IMR-90 (cell line): ENCODE measurements at regions not wholly inside any gene's neighbourhood (a gene's known extent, or its start where the extent isn't known, plus 50 kb on each side); places are given as distances from the start of the nearest gene placed in this dataset.

Source experiments
- ATAC-seq: fragments of 200-7000 bp; cut with Tn5 transposase; 2 replicates; pipeline ENCODE4 v1.9.1; 2020; ENCODE audit warnings: low read depth, mild to moderate bottlenecking, moderate library complexity
- BruUV-seq: library from RNA; stranded (reverse); fragments of 400-500 nt; replicated peaks from 2 replicates; lab custom pipeline; 2021; lab: Mats Ljungman, UMichigan
- CTCF ChIA-PET: fragments of 300-600 bp; formaldehyde crosslinking; extraction: SDS; loops from one replicate; lab custom pipeline; 2021; ENCODE audit warnings: antibody characterized with exemption; lab: Yijun Ruan, JAX
- POLR2A ChIA-PET: fragments of 300-600 bp; sonication (Branson Sonifier 250); formaldehyde crosslinking; loops from one replicate; lab custom pipeline; 2022; ENCODE audit warnings: antibody characterized with exemption; ENCODE audit not compliant: unreplicated experiment; lab: Charles Lee
- DNase-seq: peaks from one replicate; pipeline ENCODE4 v3.0.0; 2013
- H2AFZ ChIP-seq: replicated peaks from 2 replicates; pipeline ENCODE3; 2013; ENCODE audit warnings: low read length, mild to moderate bottlenecking; ENCODE audit not compliant: poor library complexity
- H2AK5ac ChIP-seq: 2 replicates; pipeline ENCODE4 v1.6.1; 2013; ENCODE audit warnings: low read depth, low read length, inconsistent platforms
- H2AK9ac ChIP-seq: replicated peaks from 2 replicates; pipeline ENCODE3; 2013; ENCODE audit warnings: mild to moderate bottlenecking, low read depth, low read length, moderate library complexity; ENCODE audit not compliant: poor library complexity
- H2BK120ac ChIP-seq: 2 replicates; pipeline ENCODE4 v1.6.1; 2013; ENCODE audit warnings: low read depth, low read length, inconsistent platforms
- H2BK15ac ChIP-seq: 3 replicates; pipeline ENCODE4 v1.6.1; 2013; ENCODE audit warnings: low read depth, low read length, inconsistent platforms
- H2BK20ac ChIP-seq: 2 replicates; pipeline ENCODE4 v1.6.1; 2013; ENCODE audit warnings: low read depth, mild to moderate bottlenecking, inconsistent platforms, low read length, moderate library complexity
- H2BK5ac ChIP-seq: 2 replicates; pipeline ENCODE4 v1.6.1; 2013; ENCODE audit warnings: mild to moderate bottlenecking, low read depth, low read length, inconsistent platforms; ENCODE audit not compliant: poor library complexity, severe bottlenecking
- H3K14ac ChIP-seq: replicated peaks from 2 replicates; pipeline ENCODE4 v1.6.1; 2013; ENCODE audit warnings: low read depth, low read length, inconsistent platforms
- H3K18ac ChIP-seq: 2 replicates; pipeline ENCODE4 v1.6.1; 2013; ENCODE audit warnings: low read depth, low read length, control low read depth
- H3K23ac ChIP-seq: 2 replicates; pipeline ENCODE4 v1.6.1; 2013; ENCODE audit warnings: low read depth, low read length, inconsistent platforms
- H3K27ac ChIP-seq: 2 replicates; pipeline ENCODE4 v1.5.1; 2013; ENCODE audit warnings: mild to moderate bottlenecking, control low read depth, low read length; ENCODE audit not compliant: insufficient read depth
- H3K27me3 ChIP-seq: 2 replicates; pipeline ENCODE4 v1.6.1; 2013; ENCODE audit warnings: low read length; ENCODE audit not compliant: control insufficient read depth, insufficient read depth
- H3K36me3 ChIP-seq: 2 replicates; pipeline ENCODE4 v1.6.1; 2013; ENCODE audit warnings: low read length, mixed read lengths; ENCODE audit not compliant: control insufficient read depth, insufficient read depth
- H3K4ac ChIP-seq: 2 replicates; pipeline ENCODE4 v1.6.1; 2013; ENCODE audit warnings: low read depth, low read length, inconsistent platforms
- H3K4me1 ChIP-seq: 2 replicates; pipeline ENCODE4 v1.6.1; 2013; ENCODE audit warnings: low read length, mixed read lengths; ENCODE audit not compliant: control insufficient read depth, insufficient read depth
- H3K4me2 ChIP-seq: 2 replicates; pipeline ENCODE4 v1.6.1; 2013; ENCODE audit warnings: low read depth, mild to moderate bottlenecking, control low read depth, low read length, moderate library complexity
- H3K4me3 ChIP-seq: 2 replicates; pipeline ENCODE4 v1.5.1; 2013; ENCODE audit warnings: low read depth, mild to moderate bottlenecking, control low read depth, low read length, moderate library complexity; ENCODE audit not compliant: insufficient read depth
- H3K56ac ChIP-seq: 2 replicates; pipeline ENCODE4 v1.6.1; 2013; ENCODE audit warnings: low read length, inconsistent platforms; ENCODE audit not compliant: insufficient read depth; ENCODE audit errors: extremely low read depth
- H3K79me1 ChIP-seq, 2 experiments: 2 replicates each; pipeline ENCODE4 v1.6.1; 2013; ENCODE audit warnings: low read length in 2 of 2, inconsistent platforms in 1 of 2, low read depth in 1 of 2
- H3K9ac ChIP-seq: 2 replicates; pipeline ENCODE4 v1.6.1; 2013; ENCODE audit warnings: low read depth, low read length, control low read depth
- H3K9me1 ChIP-seq: 2 replicates; pipeline ENCODE4 v1.6.1; 2013; ENCODE audit warnings: low read length, inconsistent platforms; ENCODE audit not compliant: insufficient read depth
- H3K9me3 ChIP-seq: 2 replicates; pipeline ENCODE4 v1.6.1; 2013; ENCODE audit warnings: low read length; ENCODE audit not compliant: control insufficient read depth, insufficient read depth
- H4K20me1 ChIP-seq: 2 replicates; pipeline ENCODE4 v1.6.1; 2013; ENCODE audit warnings: low read length, inconsistent platforms; ENCODE audit not compliant: insufficient read depth
- H4K5ac ChIP-seq: 2 replicates; pipeline ENCODE4 v1.6.1; 2013; ENCODE audit warnings: mild to moderate bottlenecking, low read depth, low read length, control low read depth
- H4K8ac ChIP-seq, 2 experiments: 2 replicates each; pipeline ENCODE4 v1.6.1; 2013; ENCODE audit warnings: low read depth in 2 of 2, low read length in 2 of 2, control low read depth in 1 of 2, inconsistent platforms in 1 of 2
- H4K91ac ChIP-seq: 2 replicates; pipeline ENCODE4 v1.6.1; 2013; ENCODE audit warnings: low read depth, low read length, inconsistent platforms; ENCODE audit not compliant: insufficient read depth
- BHLHE40 ChIP-seq: fragments of 150-350 bp; IDR thresholded peaks from 2 replicates; pipeline ENCODE4 v1.6.1; 2016; ENCODE audit warnings: mild to moderate bottlenecking, low read depth, low read length
- CEBPB ChIP-seq: IDR thresholded peaks from 2 replicates; pipeline ENCODE4 v1.6.1; 2012; ENCODE audit warnings: low read depth, low read length, improper control_type of control experiment
- CHD1 ChIP-seq: IDR thresholded peaks from 2 replicates; pipeline ENCODE4 v1.6.1; 2012; ENCODE audit warnings: low read depth, low read length, improper control_type of control experiment
- ELK1 ChIP-seq: fragments of 150-350 bp; IDR thresholded peaks from 2 replicates; pipeline ENCODE4 v1.6.1; 2016; ENCODE audit warnings: low read depth, mild to moderate bottlenecking, low read length, moderate library complexity, borderline replicate concordance
- FOS ChIP-seq: fragments of 150-350 bp; IDR thresholded peaks from 2 replicates; pipeline ENCODE4 v1.6.1; 2016; ENCODE audit warnings: low read depth, low read length
- MAFK ChIP-seq: IDR thresholded peaks from 2 replicates; pipeline ENCODE4 v1.6.1; 2012; ENCODE audit warnings: low read depth, low read length, improper control_type of control experiment
- MAZ ChIP-seq: IDR thresholded peaks from 2 replicates; pipeline ENCODE4 v1.6.1; 2012; ENCODE audit warnings: low read depth, mild to moderate bottlenecking, low read length, improper control_type of control experiment, moderate library complexity, borderline replicate concordance
- MXI1 ChIP-seq: IDR thresholded peaks from 2 replicates; pipeline ENCODE4 v1.6.1; 2012; ENCODE audit warnings: low read depth, mild to moderate bottlenecking, low read length, moderate library complexity, borderline replicate concordance
- NFE2L2 ChIP-seq: fragments of 150-350 bp; IDR thresholded peaks from 2 replicates; pipeline ENCODE4 v1.6.1; 2016; ENCODE audit warnings: low read depth, mild to moderate bottlenecking, low read length
- POLR2A ChIP-seq: IDR thresholded peaks from 2 replicates; pipeline ENCODE4 v1.6.1; 2012; ENCODE audit warnings: mild to moderate bottlenecking, low read depth, low read length
- RAD21 ChIP-seq: IDR thresholded peaks from 2 replicates; pipeline ENCODE4 v1.6.1; 2012; ENCODE audit warnings: low read length, improper control_type of control experiment
- RCOR1 ChIP-seq: IDR thresholded peaks from 2 replicates; pipeline ENCODE4 v1.6.1; 2012; ENCODE audit warnings: mild to moderate bottlenecking, low read length, improper control_type of control experiment; ENCODE audit not compliant: insufficient replicate concordance
- RFX5 ChIP-seq: IDR thresholded peaks from 2 replicates; pipeline ENCODE4 v1.8.0; 2012; ENCODE audit warnings: low read depth, mild to moderate bottlenecking, low read length, moderate library complexity
- SMC3 ChIP-seq: fragments of 150-350 bp; IDR thresholded peaks from 2 replicates; pipeline ENCODE4 v1.6.1; 2016; ENCODE audit warnings: low read depth, mild to moderate bottlenecking, antibody characterized with exemption, low read length, moderate library complexity
- USF2 ChIP-seq: fragments of 150-350 bp; IDR thresholded peaks from 2 replicates; pipeline ENCODE4 v1.6.1; 2017; ENCODE audit warnings: mild to moderate bottlenecking, antibody characterized with exemption, low read length, low read depth
- WGBS, 2 experiments: methylation state at CpG; one replicate each; pipeline versions ENCODE4 v1.1.5 to v1.1.7; 2013; ENCODE audit warnings: missing lambda C conversion rate in 2 of 2; ENCODE audit not compliant: insufficient read length in 1 of 2; ENCODE audit errors: extremely low coverage in 2 of 2; 5-methylcytosine and 5-hydroxymethylcytosine counted together
- dilution Hi-C: fragments of 300-500 bp; cut with HindIII; formaldehyde crosslinking; loops from one replicate; pipeline ENCODE4 v1.14.3; 2018; ENCODE audit warnings: low sequenced_read_pairs; ENCODE audit not compliant: unreplicated experiment
- in situ Hi-C: fragments of 300-500 bp; cut with MboI; formaldehyde crosslinking; loops from 3 replicates; pipeline ENCODE4 v1.14.3; 2019; ENCODE audit warnings: low sequenced_read_pairs, inconsistent platforms, mixed read lengths
- intact Hi-C: fragments of 100-400 bp; cut with micrococcal nuclease; formaldehyde crosslinking; loops from 2 replicates; pipeline ENCODE4 v1.10.0; 2022
- TF ChIP-seq, protein P1 (sequence below): conservative IDR thresholded peaks from 2 replicates; pipeline ENCODE4 v1.5.1; 2012; ENCODE audit warnings: mild to moderate bottlenecking, low read depth, low read length, improper control_type of control experiment

DNA sequence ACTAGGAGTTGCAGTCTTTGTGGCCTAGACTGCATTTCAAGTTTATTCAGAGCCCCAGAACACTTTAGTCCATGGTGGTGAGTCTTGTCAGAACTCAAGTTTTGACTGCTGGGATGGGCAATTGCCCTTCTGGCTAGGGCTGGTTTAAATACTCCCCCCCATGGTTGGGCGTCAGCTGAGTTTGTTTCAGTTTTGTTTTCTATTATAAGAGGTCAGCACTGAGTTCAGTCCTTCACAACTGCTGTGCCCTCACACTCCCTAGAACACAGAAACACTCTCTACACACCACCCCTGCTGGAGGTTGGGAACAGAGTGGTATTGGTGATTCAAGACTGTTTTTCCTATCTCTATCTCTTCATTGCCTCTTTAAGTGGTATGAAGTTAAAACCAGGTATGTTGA lies 217.0 kb downstream of the GUCY2F start:
- Histone ChIP-seq H3K14ac (no peak overlapping the region), H3K9me3 (no peaks in the 10 kb centered on the region; the same call in 1 of the 2 replicates), H2BK20ac (no peak overlapping the region), H4K8ac (no peak overlapping the region), H2BK120ac (no peak overlapping the region), H3K27ac (no peak overlapping the region), H3K18ac (no peak overlapping the region), H2BK15ac (no peak overlapping the region), H4K5ac (no peak overlapping the region), H2AFZ (no peak overlapping the region), H3K4me2 (no peak overlapping the region), H2AK5ac (no peak overlapping the region), H4K91ac (no peak overlapping the region), H3K9me1 (no peaks in the 10 kb centered on the region), H3K9ac (no peak overlapping the region), H3K56ac (no peak overlapping the region), H3K23ac (no peak overlapping the region), H2AK9ac (no peak overlapping the region), H3K4me3 (no peak overlapping the region), H3K79me1 (no peaks in the 10 kb centered on the region), H2BK5ac (no peak overlapping the region), H3K36me3 (no peaks in the 10 kb centered on the region), H3K4me1 (no peaks in the 10 kb centered on the region), H3K4ac (no peak overlapping the region), H4K20me1 (no peaks in the 10 kb centered on the region), H3K27me3 (no peaks in the 10 kb centered on the region; the same call in 1 of the 2 replicates)
- intact Hi-C loops = no loop called here
- BruUV-seq = no TSS peak
- ChIA-PET POLR2A (no interaction called here), CTCF (no interaction called here)
- in situ Hi-C loops = no loop called here
- WGBS, 2 experiments = no CpG with 5 or more reads among the region's 1 CpG
- TF ChIP-seq RFX5 (no peak), FOS (no peak), ELK1 (no peak), POLR2A (no peak), MAFK (no peak), BHLHE40 (no peak), CHD1 (no peak), RAD21 (no peak), NFE2L2 (no peak), CEBPB (no peak), MXI1 (no peak), MAZ (no peak), RCOR1 (no peak), USF2 (no peak), SMC3 (no peak)
- TF ChIP-seq, protein P1, sequence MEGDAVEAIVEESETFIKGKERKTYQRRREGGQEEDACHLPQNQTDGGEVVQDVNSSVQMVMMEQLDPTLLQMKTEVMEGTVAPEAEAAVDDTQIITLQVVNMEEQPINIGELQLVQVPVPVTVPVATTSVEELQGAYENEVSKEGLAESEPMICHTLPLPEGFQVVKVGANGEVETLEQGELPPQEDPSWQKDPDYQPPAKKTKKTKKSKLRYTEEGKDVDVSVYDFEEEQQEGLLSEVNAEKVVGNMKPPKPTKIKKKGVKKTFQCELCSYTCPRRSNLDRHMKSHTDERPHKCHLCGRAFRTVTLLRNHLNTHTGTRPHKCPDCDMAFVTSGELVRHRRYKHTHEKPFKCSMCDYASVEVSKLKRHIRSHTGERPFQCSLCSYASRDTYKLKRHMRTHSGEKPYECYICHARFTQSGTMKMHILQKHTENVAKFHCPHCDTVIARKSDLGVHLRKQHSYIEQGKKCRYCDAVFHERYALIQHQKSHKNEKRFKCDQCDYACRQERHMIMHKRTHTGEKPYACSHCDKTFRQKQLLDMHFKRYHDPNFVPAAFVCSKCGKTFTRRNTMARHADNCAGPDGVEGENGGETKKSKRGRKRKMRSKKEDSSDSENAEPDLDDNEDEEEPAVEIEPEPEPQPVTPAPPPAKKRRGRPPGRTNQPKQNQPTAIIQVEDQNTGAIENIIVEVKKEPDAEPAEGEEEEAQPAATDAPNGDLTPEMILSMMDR = no peak
- no peak for ATAC-seq
- DNase-seq = no peak
- dilution Hi-C loops = no loop called here
